Colonic mucosa (tissue), 4 donors: ENCODE measurements at regions not wholly inside any gene's neighbourhood (a gene's known extent, or its start where the extent isn't known, plus 50 kb on each side); places are given as distances from the start of the nearest gene placed in this dataset.
"Not testable (repeated sequence)": the region's sequence is repeated elsewhere in the genome, so short reads cannot be mapped to it uniquely, and the experiment has no call there.

ENCODE experiments used
- DNase-seq: peaks from one replicate; pipeline ENCODE4 v3.0.0-alpha.2; 2020
- H3K27ac ChIP-seq: fragments of 200-600 bp; one replicate; pipeline ENCODE4 v1.8.0; 2021
- H3K27me3 ChIP-seq: fragments of 200-600 bp; one replicate; pipeline ENCODE4 v1.8.0; 2021
- H3K36me3 ChIP-seq: fragments of 200-600 bp; one replicate; pipeline ENCODE4 v1.8.0; 2021
- H3K4me1 ChIP-seq: fragments of 200-600 bp; one replicate; pipeline ENCODE4 v1.8.0; 2021; ENCODE audit warnings: mild to moderate bottlenecking
- H3K4me3 ChIP-seq: fragments of 200-600 bp; one replicate; pipeline ENCODE4 v1.8.0; 2021
- H3K9ac ChIP-seq, 2 donors: one replicate each; pipeline ENCODE4 v1.7.0; 2013; ENCODE audit warnings: control low read depth in 2 of 2, low read depth in 2 of 2, low read length in 2 of 2
- H3K9me3 ChIP-seq: fragments of 200-600 bp; one replicate; pipeline ENCODE4 v1.8.0; 2021
- intact Hi-C: fragments of 100-400 bp; cut with DNase I; formaldehyde crosslinking; loops from one replicate; pipeline ENCODE4 v1.14.1; 2022
- TF ChIP-seq, protein P1 (sequence below): fragments of 200-600 bp; IDR thresholded peaks from one replicate; pipeline ENCODE4 v1.8.0; 2022; ENCODE audit warnings: antibody characterized with exemption, mild to moderate bottlenecking
- donor health status: healthy.
- donor health status: DM: no; HTN: no; CAD: no.
- donor health status: DM: no; HTN: no; CAD: no.

DNA sequence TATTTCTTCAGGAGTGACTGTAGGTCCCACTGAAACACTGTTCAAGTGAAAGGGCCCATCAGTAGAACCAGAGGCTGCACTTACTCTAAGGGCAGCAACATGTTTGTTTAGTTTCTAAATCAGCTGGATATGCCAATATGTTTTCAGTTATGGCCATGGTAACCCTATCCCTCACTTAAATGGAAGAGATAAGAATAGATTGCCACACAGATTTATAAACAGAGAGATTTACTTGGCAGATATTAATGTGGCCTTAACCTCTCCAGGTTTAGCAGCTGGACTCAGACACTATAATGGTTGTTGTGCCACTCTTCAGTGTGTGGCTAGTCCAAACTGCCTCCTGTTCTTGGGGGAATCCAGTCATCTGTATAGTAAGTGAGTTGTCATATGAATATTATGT, 354.1 kb downstream of the TEX13C start:
- H3K4me3 ChIP-seq, result no peak overlapping the region
- no peak overlapping the region for H3K27ac ChIP-seq
- no peaks in the 10 kb centered on the region for H3K9me3 ChIP-seq
- intact Hi-C loops, result no loop called here
- H3K4me1 ChIP-seq, result no peaks in the 10 kb centered on the region
- H3K27me3 ChIP-seq, result no peaks in the 10 kb centered on the region
- TF ChIP-seq, protein P1, sequence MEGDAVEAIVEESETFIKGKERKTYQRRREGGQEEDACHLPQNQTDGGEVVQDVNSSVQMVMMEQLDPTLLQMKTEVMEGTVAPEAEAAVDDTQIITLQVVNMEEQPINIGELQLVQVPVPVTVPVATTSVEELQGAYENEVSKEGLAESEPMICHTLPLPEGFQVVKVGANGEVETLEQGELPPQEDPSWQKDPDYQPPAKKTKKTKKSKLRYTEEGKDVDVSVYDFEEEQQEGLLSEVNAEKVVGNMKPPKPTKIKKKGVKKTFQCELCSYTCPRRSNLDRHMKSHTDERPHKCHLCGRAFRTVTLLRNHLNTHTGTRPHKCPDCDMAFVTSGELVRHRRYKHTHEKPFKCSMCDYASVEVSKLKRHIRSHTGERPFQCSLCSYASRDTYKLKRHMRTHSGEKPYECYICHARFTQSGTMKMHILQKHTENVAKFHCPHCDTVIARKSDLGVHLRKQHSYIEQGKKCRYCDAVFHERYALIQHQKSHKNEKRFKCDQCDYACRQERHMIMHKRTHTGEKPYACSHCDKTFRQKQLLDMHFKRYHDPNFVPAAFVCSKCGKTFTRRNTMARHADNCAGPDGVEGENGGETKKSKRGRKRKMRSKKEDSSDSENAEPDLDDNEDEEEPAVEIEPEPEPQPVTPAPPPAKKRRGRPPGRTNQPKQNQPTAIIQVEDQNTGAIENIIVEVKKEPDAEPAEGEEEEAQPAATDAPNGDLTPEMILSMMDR, result no peak
- no peaks in the 10 kb centered on the region for H3K36me3 ChIP-seq
- H3K9ac ChIP-seq, result no peak overlapping the region
- DNase-seq, result no peak

DNA sequence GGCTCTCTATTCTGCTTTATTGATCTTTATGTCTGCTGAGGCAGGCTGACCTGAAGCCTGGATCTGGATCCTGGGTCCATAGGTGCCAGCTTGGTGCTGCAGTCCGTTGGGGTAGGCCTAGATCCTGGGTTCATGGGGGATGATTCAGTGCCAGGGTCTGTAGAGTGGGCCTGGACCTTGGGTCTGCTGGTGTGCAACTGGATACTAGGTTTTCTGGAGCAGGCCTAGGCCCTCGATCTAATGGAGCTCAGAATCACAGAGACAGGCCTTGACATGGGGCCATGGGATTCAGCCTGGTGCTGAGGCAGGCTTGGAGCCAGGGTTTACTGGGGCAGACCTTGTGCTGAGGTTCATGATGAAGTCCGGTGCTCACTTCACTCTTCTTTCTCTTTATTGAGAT, 358.6 kb downstream of the TEX13C start:
- no peak overlapping the region for H3K27ac ChIP-seq
- intact Hi-C loops, result no loop called here
- no peaks in the 10 kb centered on the region for H3K4me1 ChIP-seq
- H3K4me3 ChIP-seq, result no peak overlapping the region
- H3K27me3 ChIP-seq, result no peaks in the 10 kb centered on the region
- DNase-seq, result no peak
- no peak overlapping the region for H3K9ac ChIP-seq
- no peaks in the 10 kb centered on the region for H3K9me3 ChIP-seq
- H3K36me3 ChIP-seq, result no peaks in the 10 kb centered on the region
- TF ChIP-seq, protein P1, result no peak

DNA sequence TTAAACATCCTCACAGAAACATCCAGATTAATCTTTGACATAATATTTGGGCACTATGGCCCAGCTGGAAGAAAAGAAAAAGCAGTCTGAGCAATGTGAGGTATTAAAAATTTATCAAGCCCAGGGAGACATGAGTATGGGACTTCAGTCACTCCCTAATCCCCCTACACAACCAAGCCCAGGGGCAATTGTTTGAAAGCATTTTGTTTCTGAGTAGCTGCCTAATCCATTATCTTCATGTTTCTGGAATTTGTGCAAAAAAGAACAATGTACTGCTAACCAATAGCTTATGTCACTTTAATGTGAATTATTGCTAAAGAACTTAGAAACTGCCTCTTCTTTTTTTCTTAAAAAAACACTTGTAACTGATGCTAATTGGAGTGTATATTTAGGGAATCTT, 360.7 kb downstream of the TEX13C start:
- H3K27me3 ChIP-seq, result no peaks in the 10 kb centered on the region
- no peaks in the 10 kb centered on the region for H3K9me3 ChIP-seq
- TF ChIP-seq, protein P1, result no peak
- no peak overlapping the region for H3K9ac ChIP-seq
- no peak overlapping the region for H3K27ac ChIP-seq
- no peak for DNase-seq
- intact Hi-C loops, result no loop called here
- no peak overlapping the region for H3K4me3 ChIP-seq
- no peaks in the 10 kb centered on the region for H3K4me1 ChIP-seq
- no peaks in the 10 kb centered on the region for H3K36me3 ChIP-seq

DNA sequence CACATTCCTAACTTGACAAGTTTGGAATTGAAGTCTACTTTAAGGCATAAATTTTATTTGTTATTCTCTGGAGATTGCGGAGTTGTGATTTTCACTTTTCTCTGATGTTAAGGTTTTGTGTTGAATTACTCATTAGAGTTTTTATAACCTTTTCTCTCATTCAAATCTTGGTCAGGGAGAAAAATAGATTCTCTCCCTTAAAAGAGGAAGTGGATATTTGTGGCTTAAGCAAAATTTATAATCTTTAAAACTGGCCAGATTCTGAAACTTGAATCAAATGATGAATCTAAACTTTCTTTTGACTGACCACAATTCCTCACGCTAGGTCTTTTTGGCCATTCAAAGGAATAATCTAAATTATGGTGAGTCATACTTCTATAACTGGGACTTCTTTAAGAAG, 361.4 kb downstream of the TEX13C start:
- no peak for DNase-seq
- Histone ChIP-seq H3K4me1 (no peaks in the 10 kb centered on the region), H3K27ac (no peak overlapping the region), H3K4me3 (no peak overlapping the region), H3K9ac (no peak overlapping the region), H3K36me3 (no peaks in the 10 kb centered on the region), H3K27me3 (no peaks in the 10 kb centered on the region), H3K9me3 (no peaks in the 10 kb centered on the region)
- intact Hi-C loops, result no loop called here
- TF ChIP-seq, protein P1, result no peak

DNA sequence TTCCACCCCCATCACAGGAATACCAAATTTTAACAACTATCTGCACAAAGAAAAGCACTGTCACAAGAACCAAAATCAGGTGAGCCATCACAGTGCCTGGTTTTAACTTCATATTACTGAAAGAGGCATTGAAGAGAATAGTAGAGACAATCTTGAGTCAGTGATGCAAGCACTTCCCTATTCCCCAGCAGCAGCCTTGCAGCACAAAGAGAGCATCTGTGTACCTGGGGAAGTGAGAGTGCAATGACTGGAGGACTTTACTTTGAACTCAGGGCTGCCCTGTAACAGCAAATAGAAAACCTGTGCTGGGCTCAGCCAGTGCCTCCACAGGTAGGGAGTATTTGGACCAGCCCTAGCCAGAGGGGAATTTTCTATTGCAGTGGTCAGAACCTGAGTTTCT, 361.8 kb downstream of the TEX13C start:
- intact Hi-C loops, result no loop called here

DNA sequence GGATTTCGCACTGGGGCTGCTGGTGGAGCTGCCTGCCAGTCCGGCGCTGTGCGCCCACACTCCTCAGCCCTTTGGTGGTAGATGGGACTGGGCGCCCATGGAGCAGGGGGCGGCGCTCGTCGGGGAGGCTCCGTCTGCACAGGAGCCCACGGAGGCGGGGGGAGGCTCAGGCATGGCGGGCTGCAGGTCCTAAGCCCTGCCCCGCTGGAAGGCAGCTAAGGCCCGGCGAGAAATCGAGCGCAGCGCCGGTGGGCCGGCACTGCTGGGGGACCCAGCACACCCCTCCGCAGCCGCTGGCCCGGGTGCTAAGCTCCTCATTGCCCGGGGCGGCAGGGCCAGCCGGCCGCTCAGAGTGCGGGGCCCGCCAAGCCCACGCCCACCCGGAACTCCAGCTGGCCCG, 370.9 kb downstream of the TEX13C start:
- H3K9ac ChIP-seq, H3K27me3 ChIP-seq, H3K36me3 ChIP-seq, DNase-seq, intact Hi-C loops, H3K27ac ChIP-seq, H3K9me3 ChIP-seq, H3K4me3 ChIP-seq, H3K4me1 ChIP-seq: not testable (repeated sequence)

More for the DNA sequence above, 361.8 kb downstream of the TEX13C start:
- no peaks in the 10 kb centered on the region for H3K27me3 ChIP-seq
- no peak overlapping the region for H3K27ac ChIP-seq
- TF ChIP-seq, protein P1, result no peak
- no peaks in the 10 kb centered on the region for H3K36me3 ChIP-seq
- H3K9me3 ChIP-seq, result no peaks in the 10 kb centered on the region
- no peaks in the 10 kb centered on the region for H3K4me1 ChIP-seq
- H3K9ac ChIP-seq, result no peak overlapping the region
- H3K4me3 ChIP-seq, result no peak overlapping the region
- no peak for DNase-seq
